ENCODE measurements at regions not wholly inside any gene's neighbourhood (a gene's known extent, or its start where the extent isn't known, plus 50 kb on each side); places are given as distances from the start of the nearest gene placed in this dataset.
"Not testable (repeated sequence)": the region's sequence is repeated elsewhere in the genome, so short reads cannot be mapped to it uniquely, and the experiment has no call there.

GRCh38 chrX:118225711-118226428 lies 109.3 kb upstream of the KLHL13 start:
- Histone ChIP-seq H3K9ac (ENCODE audit: low read depth, low read length) (no peak overlapping the region), H3K27ac (ENCODE audit: low read depth, low read length) (no peak overlapping the region), H3K4me1 (ENCODE audit: control insufficient read depth, insufficient read depth, low read length) (no peaks in the 10 kb centered on the region), H3K36me3 (ENCODE audit: control insufficient read depth, insufficient read depth, low read length) (no peaks in the 10 kb centered on the region), H3K27me3 (ENCODE audit: control insufficient read depth, insufficient read depth, low read length) (no peaks in the 10 kb centered on the region), H3K9me3 (ENCODE audit: control insufficient read depth, insufficient read depth, low read length) (no peaks in the 10 kb centered on the region), H3K4me3 (ENCODE audit: low read depth, low read length) (no peak overlapping the region)

DNA sequence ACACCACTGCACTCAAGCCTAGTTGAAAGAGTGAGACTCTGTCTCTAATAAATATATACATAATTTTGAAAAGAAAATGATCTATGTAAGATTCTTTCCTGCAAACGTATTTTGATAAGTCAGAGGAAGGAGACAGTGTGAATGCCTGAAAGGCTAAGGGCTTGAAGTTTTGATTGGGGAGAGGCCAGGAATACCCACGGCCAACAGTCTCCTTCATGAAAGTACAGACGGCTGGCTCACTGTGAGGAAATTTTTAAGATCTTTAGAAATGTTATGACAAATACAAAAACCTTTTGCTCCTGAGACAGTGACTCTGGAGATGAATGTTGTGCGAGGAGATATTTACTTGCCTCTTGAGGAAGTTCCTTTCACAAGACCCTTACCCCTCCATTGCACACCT lies 111.4 kb upstream of the KLHL13 start:
- Histone ChIP-seq H3K9me3 (ENCODE audit: control insufficient read depth, insufficient read depth, low read length) (no peaks in the 10 kb centered on the region), H3K27me3 (ENCODE audit: control insufficient read depth, insufficient read depth, low read length) (no peaks in the 10 kb centered on the region), H3K9ac (ENCODE audit: low read depth, low read length) (no peak overlapping the region), H3K4me3 (ENCODE audit: low read depth, low read length) (no peak overlapping the region), H3K27ac (ENCODE audit: low read depth, low read length) (no peak overlapping the region), H3K36me3 (ENCODE audit: control insufficient read depth, insufficient read depth, low read length) (no peaks in the 10 kb centered on the region), H3K4me1 (ENCODE audit: control insufficient read depth, insufficient read depth, low read length) (no peaks in the 10 kb centered on the region)

DNA sequence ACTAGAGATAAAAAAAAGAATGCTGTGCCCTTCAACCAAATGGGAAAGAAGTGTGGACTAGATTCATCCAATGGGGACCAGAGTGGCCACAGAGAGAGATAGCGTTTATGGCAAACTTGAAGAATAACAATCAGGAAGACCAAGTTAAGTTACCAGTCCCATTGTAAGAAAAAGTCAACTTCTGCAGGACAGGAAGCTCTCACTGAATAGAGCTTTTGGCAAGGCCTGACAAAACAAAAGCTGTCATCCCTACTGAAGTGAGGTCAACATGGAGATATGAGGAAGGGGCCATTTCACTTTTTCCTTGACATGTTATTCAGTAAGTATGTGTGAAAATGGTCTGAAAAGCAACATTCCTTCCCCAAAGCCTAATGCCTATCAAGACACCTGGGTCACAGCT lies 111.8 kb upstream of the KLHL13 start:
- no peak overlapping the region for H3K9ac ChIP-seq (ENCODE audit: low read depth, low read length)
- no peak overlapping the region for H3K27ac ChIP-seq (ENCODE audit: low read depth, low read length)
- H3K4me3 ChIP-seq (ENCODE audit: low read depth, low read length), result no peak overlapping the region
- H3K9me3 ChIP-seq (ENCODE audit: control insufficient read depth, insufficient read depth, low read length), result no peaks in the 10 kb centered on the region
- H3K27me3 ChIP-seq (ENCODE audit: control insufficient read depth, insufficient read depth, low read length), result no peaks in the 10 kb centered on the region
- no peaks in the 10 kb centered on the region for H3K4me1 ChIP-seq (ENCODE audit: control insufficient read depth, insufficient read depth, low read length)
- H3K36me3 ChIP-seq (ENCODE audit: control insufficient read depth, insufficient read depth, low read length), result no peaks in the 10 kb centered on the region

- H3K9ac ChIP-seq (ENCODE audit: low read depth, low read length), result no peak overlapping the region
- H3K9me3 ChIP-seq (ENCODE audit: control insufficient read depth, insufficient read depth, low read length), result peaks cover 4% of the 10 kb centered on the region; the same call in 1 of the 2 replicates
- no peaks in the 10 kb centered on the region for H3K36me3 ChIP-seq (ENCODE audit: control insufficient read depth, insufficient read depth, low read length)
- no peak overlapping the region for H3K27ac ChIP-seq (ENCODE audit: low read depth, low read length)
- no peak overlapping the region for H3K4me3 ChIP-seq (ENCODE audit: low read depth, low read length)
- no peaks in the 10 kb centered on the region for H3K4me1 ChIP-seq (ENCODE audit: control insufficient read depth, insufficient read depth, low read length)
- H3K27me3 ChIP-seq (ENCODE audit: control insufficient read depth, insufficient read depth, low read length), result no peaks in the 10 kb centered on the region; the same call in 1 of the 2 replicates
These were observed 114.4 kb upstream of the WDR44 start for GRCh38 chrX:118231464-118231863.

DNA sequence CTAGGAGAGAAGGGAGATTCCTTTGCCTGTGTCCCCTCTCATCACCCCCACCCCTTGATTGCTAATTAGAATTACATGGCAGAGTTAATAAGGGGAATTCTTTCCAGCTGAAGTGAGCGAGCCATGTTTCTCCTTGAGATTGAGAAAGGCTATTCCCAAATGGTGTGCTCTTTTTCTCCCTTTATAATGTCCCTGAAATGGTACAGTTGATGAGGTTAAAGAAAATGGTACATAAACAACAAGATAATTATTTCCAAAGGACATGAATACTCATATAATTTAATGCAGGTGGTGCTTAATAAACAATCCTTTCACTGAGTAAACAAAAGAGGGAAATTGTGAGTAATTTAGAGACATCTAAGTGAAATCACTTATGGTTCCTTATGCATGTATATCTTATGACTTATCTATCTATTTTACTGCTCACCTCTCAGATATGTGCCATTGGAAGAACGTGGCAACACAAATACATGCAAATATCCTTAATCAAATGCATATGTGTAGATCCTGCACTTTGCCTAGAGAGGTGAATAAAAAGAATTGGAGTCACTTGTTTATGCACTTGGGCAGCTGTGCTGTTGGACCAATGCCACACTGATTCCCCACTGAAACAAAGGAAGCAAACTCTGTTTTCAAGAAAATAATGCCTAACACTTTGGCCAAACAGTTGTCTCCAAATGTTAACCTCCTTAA lies 106.6 kb upstream of the WDR44 start:
- H3K27me3 ChIP-seq (ENCODE audit: control insufficient read depth, insufficient read depth, low read length), result no peaks in the 10 kb centered on the region; the same call in 1 of the 2 replicates
- no peak overlapping the region for H3K27ac ChIP-seq (ENCODE audit: low read depth, low read length)
- no peak overlapping the region for H3K9ac ChIP-seq (ENCODE audit: low read depth, low read length)
- no peaks in the 10 kb centered on the region for H3K4me1 ChIP-seq (ENCODE audit: control insufficient read depth, insufficient read depth, low read length)
- no peak overlapping the region for H3K4me3 ChIP-seq (ENCODE audit: low read depth, low read length)
- peaks cover 18% of the 10 kb centered on the region for H3K9me3 ChIP-seq (ENCODE audit: control insufficient read depth, insufficient read depth, low read length)
- no peaks in the 10 kb centered on the region for H3K36me3 ChIP-seq (ENCODE audit: control insufficient read depth, insufficient read depth, low read length)

GRCh38 chrX:118239913-118240698 lies 105.8 kb upstream of the WDR44 start:
- Histone ChIP-seq H3K36me3 (ENCODE audit: control insufficient read depth, insufficient read depth, low read length) (no peaks in the 10 kb centered on the region), H3K4me3 (ENCODE audit: low read depth, low read length) (no peak overlapping the region), H3K4me1 (ENCODE audit: control insufficient read depth, insufficient read depth, low read length) (no peaks in the 10 kb centered on the region), H3K9ac (ENCODE audit: low read depth, low read length) (no peak overlapping the region), H3K9me3 (ENCODE audit: control insufficient read depth, insufficient read depth, low read length) (peaks cover 18% of the 10 kb centered on the region), H3K27ac (ENCODE audit: low read depth, low read length) (no peak overlapping the region), H3K27me3 (ENCODE audit: control insufficient read depth, insufficient read depth, low read length) (no peaks in the 10 kb centered on the region)

DNA sequence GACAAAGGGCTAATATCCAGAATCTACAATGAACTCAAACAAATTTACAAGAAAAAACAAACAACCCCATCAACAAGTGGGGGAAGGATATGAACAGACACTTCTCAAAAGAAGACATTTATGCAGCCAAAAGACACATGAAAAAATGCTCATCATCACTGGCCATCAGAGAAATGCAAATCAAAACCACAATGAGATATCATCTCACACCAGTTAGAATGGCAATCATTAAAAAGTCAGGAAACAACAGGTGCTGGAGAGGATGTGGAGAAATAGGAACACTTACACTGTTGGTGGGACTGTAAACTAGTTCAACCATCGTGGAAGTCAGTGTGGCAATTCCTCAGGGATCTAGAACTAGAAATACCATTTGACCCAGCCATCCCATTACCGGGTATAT lies 98.9 kb upstream of the WDR44 start:
- not testable (repeated sequence) for H3K36me3 ChIP-seq (ENCODE audit: control insufficient read depth, insufficient read depth, low read length); H3K4me1 ChIP-seq (ENCODE audit: control insufficient read depth, insufficient read depth, low read length); H3K9me3 ChIP-seq (ENCODE audit: control insufficient read depth, insufficient read depth, low read length); H3K4me3 ChIP-seq (ENCODE audit: low read depth, low read length); H3K9ac ChIP-seq (ENCODE audit: low read depth, low read length); H3K27ac ChIP-seq (ENCODE audit: low read depth, low read length); H3K27me3 ChIP-seq (ENCODE audit: control insufficient read depth, insufficient read depth, low read length)

- H3K9ac ChIP-seq (ENCODE audit: low read depth, low read length), result no peak overlapping the region
These were observed 96.8 kb upstream of the WDR44 start for GRCh38 chrX:118249146-118249545.

DNA sequence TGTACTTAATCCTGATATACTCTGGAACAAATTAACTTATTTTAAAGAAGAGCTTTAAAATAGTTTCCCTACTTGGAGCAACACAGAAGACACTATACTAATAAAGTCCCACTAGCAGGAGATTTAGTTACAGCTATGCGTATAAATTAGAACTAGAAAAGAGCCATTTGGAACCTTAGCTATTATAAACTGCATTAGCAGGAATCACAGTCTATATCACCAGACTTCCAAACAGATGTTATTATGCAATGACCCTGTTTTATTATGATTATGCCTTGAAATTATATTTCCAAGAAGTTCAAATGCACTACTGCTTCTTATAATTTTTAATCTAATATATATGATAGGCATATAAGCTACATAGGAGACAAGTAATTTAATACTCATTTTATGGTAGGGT lies 95.5 kb upstream of the WDR44 start:
- H3K27ac ChIP-seq (ENCODE audit: low read depth, low read length), result no peak overlapping the region
- no peaks in the 10 kb centered on the region for H3K4me1 ChIP-seq (ENCODE audit: control insufficient read depth, insufficient read depth, low read length)
- no peaks in the 10 kb centered on the region for H3K9me3 ChIP-seq (ENCODE audit: control insufficient read depth, insufficient read depth, low read length)
- no peak overlapping the region for H3K4me3 ChIP-seq (ENCODE audit: low read depth, low read length)
- no peaks in the 10 kb centered on the region for H3K36me3 ChIP-seq (ENCODE audit: control insufficient read depth, insufficient read depth, low read length)
- H3K9ac ChIP-seq (ENCODE audit: low read depth, low read length), result no peak overlapping the region
- H3K27me3 ChIP-seq (ENCODE audit: control insufficient read depth, insufficient read depth, low read length), result no peaks in the 10 kb centered on the region

More at GRCh38 chrX:118249146-118249545, 96.8 kb upstream of the WDR44 start:
- H3K4me3 ChIP-seq (ENCODE audit: low read depth, low read length), result no peak overlapping the region
- H3K4me1 ChIP-seq (ENCODE audit: control insufficient read depth, insufficient read depth, low read length), result no peaks in the 10 kb centered on the region
- no peaks in the 10 kb centered on the region for H3K9me3 ChIP-seq (ENCODE audit: control insufficient read depth, insufficient read depth, low read length)
- no peak overlapping the region for H3K27ac ChIP-seq (ENCODE audit: low read depth, low read length)
- no peaks in the 10 kb centered on the region for H3K27me3 ChIP-seq (ENCODE audit: control insufficient read depth, insufficient read depth, low read length)
- H3K36me3 ChIP-seq (ENCODE audit: control insufficient read depth, insufficient read depth, low read length), result no peaks in the 10 kb centered on the region

- H3K36me3 ChIP-seq (ENCODE audit: control insufficient read depth, insufficient read depth, low read length), result no peaks in the 10 kb centered on the region
- no peaks in the 10 kb centered on the region for H3K27me3 ChIP-seq (ENCODE audit: control insufficient read depth, insufficient read depth, low read length)
- no peak overlapping the region for H3K4me3 ChIP-seq (ENCODE audit: low read depth, low read length)
- H3K27ac ChIP-seq (ENCODE audit: low read depth, low read length), result no peak overlapping the region
- H3K4me1 ChIP-seq (ENCODE audit: control insufficient read depth, insufficient read depth, low read length), result no peaks in the 10 kb centered on the region
- no peak overlapping the region for H3K9ac ChIP-seq (ENCODE audit: low read depth, low read length)
- H3K9me3 ChIP-seq (ENCODE audit: control insufficient read depth, insufficient read depth, low read length), result no peaks in the 10 kb centered on the region
These were observed 94.6 kb upstream of the WDR44 start for GRCh38 chrX:118251271-118251670.

DNA sequence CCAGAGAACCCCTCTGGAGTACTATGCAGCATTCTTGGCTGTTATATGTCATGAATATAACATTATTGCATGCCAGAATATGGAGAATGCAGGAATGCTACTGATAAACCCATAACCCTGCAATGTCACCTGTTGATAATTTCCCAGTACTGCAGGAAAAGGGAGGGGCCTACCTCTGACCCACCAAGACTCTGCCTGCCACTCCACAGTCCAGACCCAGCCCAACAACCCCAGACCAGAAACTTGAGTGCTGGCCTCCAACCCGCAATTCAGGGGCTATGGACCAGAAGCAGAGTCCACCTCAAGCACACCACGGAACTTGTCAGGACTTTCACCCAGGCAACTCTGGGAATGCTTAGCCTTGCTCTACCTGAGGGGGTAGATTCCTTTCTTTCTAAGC lies 92.9 kb upstream of the WDR44 start:
- H3K27me3 ChIP-seq (ENCODE audit: control insufficient read depth, insufficient read depth, low read length), result no peaks in the 10 kb centered on the region
- no peak overlapping the region for H3K9ac ChIP-seq (ENCODE audit: low read depth, low read length)
- peaks cover 4% of the 10 kb centered on the region; the same call in 1 of the 2 replicates for H3K4me1 ChIP-seq (ENCODE audit: control insufficient read depth, insufficient read depth, low read length)
- H3K9me3 ChIP-seq (ENCODE audit: control insufficient read depth, insufficient read depth, low read length), result no peaks in the 10 kb centered on the region
- H3K36me3 ChIP-seq (ENCODE audit: control insufficient read depth, insufficient read depth, low read length), result no peaks in the 10 kb centered on the region
- no peak overlapping the region for H3K27ac ChIP-seq (ENCODE audit: low read depth, low read length)
- no peak overlapping the region for H3K4me3 ChIP-seq (ENCODE audit: low read depth, low read length)

All from HUES48 (cell line).